AG04449 (cell line): ENCODE measurements at regions not wholly inside any gene's neighbourhood (a gene's known extent, or its start where the extent isn't known, plus 50 kb on each side); places are given as distances from the start of the nearest gene placed in this dataset.
"Not testable (repeated sequence)": the region's sequence is repeated elsewhere in the genome, so short reads cannot be mapped to it uniquely, and the experiment has no call there.

Source experiments
- CTCF ChIA-PET: fragments of 350-600 bp; formaldehyde crosslinking; extraction: SDS; loops from one replicate; lab custom pipeline; 2021; ENCODE audit warnings: antibody characterized with exemption; lab: Yijun Ruan, JAX
- POLR2A ChIA-PET: fragments of 400-600, 350-600 bp; formaldehyde crosslinking; extraction: SDS; loops from one replicate; lab custom pipeline; 2020; ENCODE audit warnings: antibody characterized with exemption, inconsistent platforms; lab: Yijun Ruan, JAX
- DNase-seq: peaks from one replicate; pipeline ENCODE4 v3.0.0-alpha.2; 2010; ENCODE audit warnings: low read depth, low spot score
- H3K4me3 ChIP-seq: 2 replicates; pipeline ENCODE4 v1.5.1; 2011; ENCODE audit warnings: low read depth, mild to moderate bottlenecking, control low read depth, low read length

GRCh38 chr16:29578898-29579297 is 72.7 kb upstream of the NPIPB12 start:
- CTCF ChIA-PET, H3K4me3 ChIP-seq, DNase-seq, POLR2A ChIA-PET: not testable (repeated sequence)

GRCh38 chr16:29581764-29582163 is 75.6 kb upstream of the NPIPB12 start:
- DNase-seq, CTCF ChIA-PET, POLR2A ChIA-PET: not testable (repeated sequence)

GRCh38 chr16:29591919-29592318 is 71.1 kb upstream of the SPN start:
- H3K4me3 ChIP-seq, POLR2A ChIA-PET, CTCF ChIA-PET, DNase-seq: not testable (repeated sequence)

More at GRCh38 chr16:29581764-29582163, 75.6 kb upstream of the NPIPB12 start:
- not testable (repeated sequence) for H3K4me3 ChIP-seq

- peak overlapping the region; percentile 70 for H3K4me3 ChIP-seq
- DNase-seq, POLR2A ChIA-PET, CTCF ChIA-PET: not testable (repeated sequence)
Measured at GRCh38 chr16:29594269-29594925, 68.7 kb upstream of the SPN start.

- POLR2A ChIA-PET, DNase-seq, CTCF ChIA-PET: not testable (repeated sequence)
- H3K4me3 ChIP-seq = peak overlapping the region; percentile 70
Measured at GRCh38 chr16:29594926-29595838, 67.9 kb upstream of the SPN start.

GRCh38 chr16:29597030-29597429 is 66.0 kb upstream of the SPN start:
- DNase-seq, POLR2A ChIA-PET, CTCF ChIA-PET, H3K4me3 ChIP-seq: not testable (repeated sequence)

GRCh38 chr16:29600111-29601000 is 62.7 kb upstream of the SPN start:
- POLR2A ChIA-PET, DNase-seq, CTCF ChIA-PET, H3K4me3 ChIP-seq: not testable (repeated sequence)

- CTCF ChIA-PET, POLR2A ChIA-PET, H3K4me3 ChIP-seq, DNase-seq: not testable (repeated sequence)
Measured at GRCh38 chr16:29602247-29602625, 60.8 kb upstream of the SPN start.

GRCh38 chr16:29602683-29603088 is 60.4 kb upstream of the SPN start:
- H3K4me3 ChIP-seq, CTCF ChIA-PET, POLR2A ChIA-PET, DNase-seq: not testable (repeated sequence)

- POLR2A ChIA-PET, CTCF ChIA-PET, H3K4me3 ChIP-seq, DNase-seq: not testable (repeated sequence)
Measured at GRCh38 chr16:29604631-29605549, 58.2 kb upstream of the SPN start.

- DNase-seq, H3K4me3 ChIP-seq, CTCF ChIA-PET, POLR2A ChIA-PET: not testable (repeated sequence)
Measured at GRCh38 chr16:29605593-29606205, 57.3 kb upstream of the SPN start.

- POLR2A ChIA-PET, CTCF ChIA-PET, DNase-seq, H3K4me3 ChIP-seq: not testable (repeated sequence)
Measured at GRCh38 chr16:29606669-29607427, 56.2 kb upstream of the SPN start.

- DNase-seq, CTCF ChIA-PET, POLR2A ChIA-PET, H3K4me3 ChIP-seq: not testable (repeated sequence)
Measured at GRCh38 chr16:29607428-29607823, 55.6 kb upstream of the SPN start.
